RWPE2 (cell line): ENCODE measurements at regions not wholly inside any gene's neighbourhood (a gene's known extent, or its start where the extent isn't known, plus 50 kb on each side); places are given as distances from the start of the nearest gene placed in this dataset.

Source experiments
- ATAC-seq: fragments of 200-7000 bp; cut with Tn5 transposase; 3 replicates; pipeline ENCODE4 v1.9.1; 2021; ENCODE audit warnings: low read depth
- DNase-seq: peaks from one replicate; pipeline ENCODE4 v3.0.0-alpha.2; 2020; ENCODE audit warnings: low spot score
- H3K27ac ChIP-seq: fragments of 450-650 bp; 2 replicates; pipeline ENCODE4 v1.5.1; 2017; ENCODE audit warnings: mild to moderate bottlenecking; ENCODE audit not compliant: poor library complexity, severe bottlenecking
- H3K27me3 ChIP-seq: fragments of 250-450 bp; sonication (Bioruptor Pico); 2 replicates; pipeline ENCODE4 v1.5.1; 2021; ENCODE audit warnings: mild to moderate bottlenecking, moderate library complexity; ENCODE audit not compliant: insufficient read depth, poor library complexity, severe bottlenecking
- H3K36me3 ChIP-seq: fragments of 250-450 bp; sonication (Bioruptor Pico); 2 replicates; pipeline ENCODE4 v1.5.1; 2020; ENCODE audit warnings: low read depth, mild to moderate bottlenecking, moderate library complexity
- H3K4me1 ChIP-seq: fragments of 250-450 bp; sonication (Bioruptor Pico); 2 replicates; pipeline ENCODE4 v1.5.1; 2021; ENCODE audit warnings: mild to moderate bottlenecking, moderate library complexity; ENCODE audit not compliant: insufficient read depth, poor library complexity, severe bottlenecking
- H3K4me3 ChIP-seq: fragments of 250-450 bp; sonication (Bioruptor Pico); 2 replicates; pipeline ENCODE4 v1.5.1; 2021; ENCODE audit warnings: mild to moderate bottlenecking, moderate library complexity; ENCODE audit not compliant: severe bottlenecking
- H3K9me3 ChIP-seq: fragments of 250-450 bp; sonication (Bioruptor Pico); 2 replicates; pipeline ENCODE4 v1.5.1; 2021; ENCODE audit warnings: mild to moderate bottlenecking, moderate library complexity; ENCODE audit not compliant: severe bottlenecking
- TF ChIP-seq, protein P1 (sequence below): fragments of 450-650 bp; IDR thresholded peaks from one replicate; pipeline ENCODE4 v1.5.1; 2017; ENCODE audit warnings: mild to moderate bottlenecking, moderate library complexity; ENCODE audit not compliant: poor library complexity, severe bottlenecking

DNA sequence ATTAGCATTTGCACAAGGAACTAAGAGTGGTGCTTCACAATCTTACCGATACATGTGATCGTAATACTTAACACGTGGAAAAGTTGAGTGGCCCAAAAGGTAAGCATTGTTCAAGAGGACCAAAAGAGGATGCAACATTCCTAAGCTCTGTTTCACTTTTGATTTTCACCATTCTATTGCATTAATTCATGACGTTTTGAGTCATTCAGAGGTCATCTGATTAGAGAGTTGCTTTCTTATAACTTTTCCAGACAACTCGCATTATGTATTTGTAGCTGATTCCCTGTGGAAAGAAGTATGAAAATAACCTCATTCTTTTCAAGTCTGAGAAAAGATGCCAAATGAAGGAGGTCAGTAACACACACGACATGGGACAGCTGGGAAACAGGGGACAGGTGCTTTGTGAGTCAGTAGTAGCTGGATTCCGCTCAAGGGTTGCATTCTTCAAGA lies 344.4 kb downstream of the RND3 start:
- DNase-seq (no peak), ATAC-seq (peak; percentile 68)
- H3K27ac ChIP-seq: peak overlapping the region; percentile 93
- H3K27me3 ChIP-seq: no peaks in the 10 kb centered on the region
- H3K9me3 ChIP-seq: peaks cover 4% of the 10 kb centered on the region
- H3K4me1 ChIP-seq: peaks cover 32% of the 10 kb centered on the region
- H3K4me3 ChIP-seq: no peak overlapping the region
- no peaks in the 10 kb centered on the region for H3K36me3 ChIP-seq
- TF ChIP-seq, protein P1, sequence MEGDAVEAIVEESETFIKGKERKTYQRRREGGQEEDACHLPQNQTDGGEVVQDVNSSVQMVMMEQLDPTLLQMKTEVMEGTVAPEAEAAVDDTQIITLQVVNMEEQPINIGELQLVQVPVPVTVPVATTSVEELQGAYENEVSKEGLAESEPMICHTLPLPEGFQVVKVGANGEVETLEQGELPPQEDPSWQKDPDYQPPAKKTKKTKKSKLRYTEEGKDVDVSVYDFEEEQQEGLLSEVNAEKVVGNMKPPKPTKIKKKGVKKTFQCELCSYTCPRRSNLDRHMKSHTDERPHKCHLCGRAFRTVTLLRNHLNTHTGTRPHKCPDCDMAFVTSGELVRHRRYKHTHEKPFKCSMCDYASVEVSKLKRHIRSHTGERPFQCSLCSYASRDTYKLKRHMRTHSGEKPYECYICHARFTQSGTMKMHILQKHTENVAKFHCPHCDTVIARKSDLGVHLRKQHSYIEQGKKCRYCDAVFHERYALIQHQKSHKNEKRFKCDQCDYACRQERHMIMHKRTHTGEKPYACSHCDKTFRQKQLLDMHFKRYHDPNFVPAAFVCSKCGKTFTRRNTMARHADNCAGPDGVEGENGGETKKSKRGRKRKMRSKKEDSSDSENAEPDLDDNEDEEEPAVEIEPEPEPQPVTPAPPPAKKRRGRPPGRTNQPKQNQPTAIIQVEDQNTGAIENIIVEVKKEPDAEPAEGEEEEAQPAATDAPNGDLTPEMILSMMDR: no peak

DNA sequence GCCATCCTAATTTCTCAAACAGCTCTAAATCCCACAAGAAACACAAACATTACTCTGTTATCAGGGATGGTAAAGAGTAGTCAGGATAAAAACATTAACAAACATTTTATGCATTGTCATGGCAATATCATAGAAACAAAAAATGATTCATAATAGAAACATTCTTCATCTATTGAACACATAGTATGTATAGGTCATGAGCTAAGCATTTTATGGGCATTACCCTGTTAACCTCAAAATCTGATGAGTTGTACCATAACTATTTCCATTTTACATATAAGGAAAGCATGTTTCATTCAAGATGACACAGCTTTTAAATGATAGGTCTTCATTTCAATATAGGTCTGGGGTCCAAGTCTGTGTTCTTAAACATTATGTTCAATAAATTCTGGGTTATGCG lies 344.9 kb downstream of the RND3 start:
- H3K9me3 ChIP-seq: peaks cover 4% of the 10 kb centered on the region
- peak; percentile 90 for ATAC-seq
- TF ChIP-seq, protein P1: no peak
- no peak for DNase-seq
- no peak overlapping the region for H3K4me3 ChIP-seq
- peaks cover 32% of the 10 kb centered on the region for H3K4me1 ChIP-seq
- no peaks in the 10 kb centered on the region for H3K27me3 ChIP-seq
- H3K27ac ChIP-seq: peak overlapping the region; percentile 93
- no peaks in the 10 kb centered on the region for H3K36me3 ChIP-seq

DNA sequence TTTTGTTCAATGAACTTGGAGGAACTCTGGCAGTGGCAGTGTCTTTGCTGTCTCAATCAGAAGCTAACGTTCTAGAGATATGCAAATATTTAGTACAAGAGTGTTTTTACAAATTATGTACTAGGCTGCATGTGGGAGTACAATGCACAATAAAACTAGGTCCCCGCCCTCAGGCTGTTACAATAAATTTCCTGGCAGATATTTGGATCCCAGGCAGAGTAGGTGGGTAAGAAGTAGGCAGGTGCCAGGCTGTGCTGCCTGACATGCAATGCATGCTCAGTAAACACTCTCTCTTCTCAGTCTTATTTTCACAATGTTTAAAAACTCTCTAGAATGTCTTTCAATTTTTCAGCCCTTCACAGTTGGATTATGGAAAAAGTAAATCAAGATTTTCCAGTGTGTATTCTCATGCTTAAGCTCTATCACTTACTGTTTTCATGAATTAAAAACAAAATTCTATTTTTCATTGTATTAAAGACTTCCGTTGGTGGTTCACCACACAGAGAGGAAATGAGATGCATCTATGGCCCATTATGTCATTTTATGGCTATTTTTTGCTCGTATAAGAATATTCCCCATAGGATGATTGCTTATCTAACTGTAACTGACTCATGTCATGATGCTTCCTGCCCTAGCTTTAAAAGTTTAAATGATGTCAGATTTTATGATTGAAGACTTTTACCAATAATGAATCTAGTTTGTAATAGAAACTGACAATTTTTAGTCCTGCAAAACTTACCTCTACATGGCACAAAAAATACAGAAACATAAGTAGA lies 346.1 kb downstream of the RND3 start:
- no peaks in the 10 kb centered on the region for H3K27me3 ChIP-seq
- ATAC-seq (peak; percentile 20; the same call in 1 of the 3 replicates), DNase-seq (no peak)
- TF ChIP-seq, protein P1: no peak
- no peaks in the 10 kb centered on the region for H3K36me3 ChIP-seq
- H3K4me1 ChIP-seq: peaks cover 43% of the 10 kb centered on the region
- H3K4me3 ChIP-seq: no peak overlapping the region
- H3K9me3 ChIP-seq: no peaks in the 10 kb centered on the region
- peak overlapping the region; percentile 93 for H3K27ac ChIP-seq

DNA sequence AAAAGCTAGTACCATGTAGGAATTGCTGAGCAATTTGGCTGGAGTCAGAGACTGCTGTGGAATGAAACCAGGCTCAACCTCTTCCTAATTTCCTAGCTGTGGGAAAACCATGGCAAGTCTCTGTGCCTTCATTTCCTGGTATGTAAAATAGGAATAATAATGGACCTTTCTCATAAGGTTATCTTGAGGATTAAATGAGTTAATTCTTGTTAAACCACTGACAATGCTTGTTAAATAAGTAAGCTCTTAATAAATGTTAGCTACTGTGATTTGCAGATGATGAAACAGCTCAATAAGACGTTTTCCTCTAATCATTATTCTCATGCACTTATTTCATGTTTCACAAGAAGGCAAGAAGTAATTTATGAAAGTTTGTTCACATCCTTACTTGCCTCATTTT lies 346.7 kb downstream of the RND3 start:
- TF ChIP-seq, protein P1: no peak
- Histone ChIP-seq H3K4me3 (no peak overlapping the region), H3K36me3 (no peaks in the 10 kb centered on the region), H3K27me3 (no peaks in the 10 kb centered on the region), H3K27ac (peak overlapping the region; percentile 93), H3K9me3 (no peaks in the 10 kb centered on the region), H3K4me1 (peaks cover 45% of the 10 kb centered on the region)
- DNase-seq: no peak
- ATAC-seq: no peak

DNA sequence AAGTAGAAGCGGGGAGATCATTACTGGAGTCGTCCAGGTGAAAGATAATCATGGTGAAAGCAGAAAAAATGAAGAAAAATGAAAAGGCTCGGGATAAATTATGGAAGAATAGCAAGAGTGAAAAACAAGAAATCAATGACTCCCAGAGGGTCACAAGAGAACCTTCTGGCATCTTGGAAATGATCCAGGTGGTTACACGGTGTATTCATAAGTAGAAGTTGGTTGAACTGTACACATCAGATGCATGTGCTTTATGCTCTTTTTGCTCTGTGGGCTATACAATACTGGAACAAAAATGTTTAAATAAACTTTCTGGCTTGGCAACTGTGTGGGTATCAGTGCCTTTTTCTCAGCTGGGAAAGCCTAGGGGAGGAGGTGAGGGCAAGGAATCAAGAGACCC lies 348.9 kb downstream of the RND3 start:
- TF ChIP-seq, protein P1: no peak
- H3K9me3 ChIP-seq: no peaks in the 10 kb centered on the region
- H3K27me3 ChIP-seq: no peaks in the 10 kb centered on the region
- no peak overlapping the region for H3K27ac ChIP-seq
- no peaks in the 10 kb centered on the region for H3K36me3 ChIP-seq
- DNase-seq: no peak
- no peak for ATAC-seq
- H3K4me3 ChIP-seq: no peak overlapping the region
- H3K4me1 ChIP-seq: peaks cover 51% of the 10 kb centered on the region
